Stimulated activated CD4-positive, alpha-beta T cell treated with anti-CD3 and anti-CD28 coated beads, Interleukin-15, amount 100 ng/mL, for 1 hour (primary cell): ENCODE measurements at regions not wholly inside any gene's neighbourhood (a gene's known extent, or its start where the extent isn't known, plus 50 kb on each side); places are given as distances from the start of the nearest gene placed in this dataset.
"Not testable (repeated sequence)": the region's sequence is repeated elsewhere in the genome, so short reads cannot be mapped to it uniquely, and the experiment has no call there.

ENCODE experiments used
- DNase-seq, 2 donors: peaks; one replicate each; pipeline ENCODE4 v3.0.0-alpha.2; 2020; ENCODE audit warnings: low read depth in 1 of 2, low spot score in 1 of 2

GRCh38 chr2:147430408-147430807 is 414.4 kb upstream of the ACVR2A start:
- no peak for DNase-seq

GRCh38 chr2:147428120-147428747 is 416.6 kb upstream of the ACVR2A start:
- DNase-seq, result no peak

GRCh38 chr2:147425437-147426029 is 419.3 kb upstream of the ACVR2A start:
- no peak for DNase-seq

DNA sequence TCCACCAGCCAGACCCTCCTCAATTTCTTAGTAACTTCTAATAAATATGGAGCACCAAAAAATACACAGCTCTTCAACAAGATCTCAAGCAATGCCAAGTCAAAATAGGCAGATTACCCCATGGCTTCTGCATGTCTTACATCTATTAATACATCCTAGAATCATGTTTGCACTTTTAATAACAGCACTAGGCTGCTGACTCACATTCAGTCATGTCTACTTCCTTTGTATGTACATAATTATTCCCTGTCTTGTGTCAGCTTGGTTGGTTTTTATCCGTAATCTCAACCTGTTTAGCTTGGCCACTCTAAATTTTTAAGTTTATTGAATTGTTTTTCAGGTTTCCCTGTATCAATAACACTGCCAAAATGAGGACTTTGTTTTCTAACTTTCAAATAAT is 420.1 kb upstream of the ACVR2A start:
- DNase-seq, result no peak

DNA sequence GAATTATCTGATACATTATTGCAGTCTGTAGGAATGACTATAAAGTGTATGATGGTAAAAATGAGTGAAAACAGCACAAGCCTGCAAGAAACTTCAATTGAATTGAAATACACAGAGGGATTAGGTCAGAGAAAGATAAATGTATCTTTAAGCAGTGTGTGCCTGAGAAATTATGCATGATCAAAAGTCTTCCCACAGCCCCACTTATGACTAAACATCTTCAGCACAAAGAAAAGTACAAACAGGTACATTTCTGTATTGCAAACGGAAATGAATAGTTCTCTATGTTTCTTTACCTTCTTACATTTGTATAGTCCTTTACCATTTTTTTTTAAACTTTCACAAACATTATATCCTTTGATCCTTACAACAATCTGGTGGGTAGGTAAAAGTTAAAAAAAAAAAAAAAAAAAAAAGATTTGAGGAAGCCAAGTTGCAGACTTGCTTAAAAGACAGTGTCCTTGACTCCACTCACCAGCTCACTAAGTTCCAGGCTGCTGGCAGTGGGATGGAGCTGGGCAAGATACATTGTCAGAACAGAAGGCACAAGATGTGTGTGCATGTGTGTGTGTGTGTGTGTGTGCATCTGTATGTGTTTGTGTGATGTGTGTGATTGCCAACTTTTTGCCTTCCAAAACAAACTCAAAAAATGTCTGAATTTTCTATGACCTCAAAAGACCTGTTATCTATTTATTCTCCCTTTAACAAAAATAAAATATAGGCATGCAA is 423.7 kb upstream of the ACVR2A start:
- DNase-seq, result no peak

- no peak for DNase-seq
Measured at GRCh38 chr2:147420517-147420916, 424.3 kb upstream of the ACVR2A start.

DNA sequence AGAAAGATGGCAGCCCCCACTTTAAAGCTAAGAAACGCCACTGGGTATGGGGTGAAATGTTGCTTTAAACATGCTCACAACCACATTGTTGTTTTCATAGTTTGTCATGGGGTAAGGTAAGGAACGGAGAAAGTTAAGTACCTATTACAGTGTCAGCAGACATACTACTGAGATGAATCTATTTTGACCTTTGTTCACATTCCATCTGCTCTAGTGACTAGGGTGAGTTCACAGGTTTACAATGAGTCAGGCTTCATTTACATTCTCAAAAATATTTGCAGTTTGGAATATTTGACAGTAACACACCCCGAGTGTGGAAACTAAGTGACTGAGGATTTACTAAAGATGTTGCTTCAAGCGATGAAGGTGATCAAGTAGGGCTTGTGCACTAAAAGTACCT is 428.7 kb upstream of the ACVR2A start:
- no peak for DNase-seq

- DNase-seq, result not testable (repeated sequence)
Measured at GRCh38 chr2:147414656-147415055, 430.2 kb upstream of the ACVR2A start.

- no peak for DNase-seq
Measured at GRCh38 chr2:147408357-147408756, 436.5 kb upstream of the ACVR2A start.

DNA sequence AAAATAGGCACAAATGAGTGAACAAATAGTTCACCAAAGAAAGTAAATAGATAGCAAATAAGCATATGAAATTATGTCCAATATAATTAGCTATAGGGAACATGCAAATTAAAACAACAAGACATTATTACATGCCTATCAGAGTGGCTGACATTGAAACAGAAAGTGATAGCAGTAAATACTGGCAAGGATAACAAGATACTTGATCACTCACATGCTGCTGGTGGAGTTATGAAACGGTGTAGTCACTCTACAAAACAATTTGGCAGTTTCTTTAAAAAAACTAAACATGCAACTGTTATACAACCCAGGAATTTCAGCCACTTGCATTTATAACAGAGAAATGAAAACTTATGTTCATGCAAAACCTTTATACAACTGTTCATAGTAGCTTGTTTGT is 439.2 kb upstream of the ACVR2A start:
- DNase-seq, result no peak

DNA sequence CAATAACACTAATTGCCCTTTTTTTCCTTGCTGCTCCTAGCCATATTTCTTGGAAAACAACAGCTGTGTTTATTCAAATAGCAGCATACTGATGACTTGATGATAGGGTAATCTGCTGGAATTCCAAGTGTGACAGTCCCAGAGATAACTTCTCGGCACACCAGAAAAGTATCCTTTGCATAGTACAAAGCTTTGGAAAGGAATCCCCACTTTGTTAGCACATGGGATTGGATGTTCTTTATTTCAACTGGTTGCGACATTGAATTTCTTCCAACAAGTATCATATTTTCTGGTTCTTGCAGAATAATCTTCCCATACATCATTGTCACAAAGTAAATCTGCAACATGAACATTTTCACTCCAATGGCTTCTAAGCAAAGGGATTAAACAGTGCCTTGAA is 445.8 kb upstream of the ACVR2A start:
- no peak for DNase-seq

- DNase-seq, result no peak
Measured at GRCh38 chr2:147398301-147398700, 446.5 kb upstream of the ACVR2A start.

DNA sequence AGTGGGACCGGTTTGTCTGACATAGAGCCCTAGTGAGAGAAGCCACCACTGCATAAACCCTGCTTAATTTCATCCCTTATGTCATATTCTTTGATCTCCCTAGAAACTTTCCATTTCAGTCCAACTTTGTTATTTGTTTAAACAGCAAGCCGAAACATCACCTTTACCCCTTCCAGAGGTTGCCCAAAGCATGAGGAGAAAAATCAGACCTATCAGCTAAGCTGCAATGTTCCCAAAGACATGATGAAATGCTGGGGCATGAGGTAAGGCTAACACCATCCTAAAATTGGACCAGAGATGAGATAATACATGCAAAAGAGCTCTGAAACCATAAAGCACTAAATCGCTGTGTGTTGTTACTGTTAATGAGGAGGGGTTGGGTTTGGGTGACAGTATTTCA is 447.9 kb upstream of the ACVR2A start:
- DNase-seq, result no peak

GRCh38 chr2:147394179-147394790 is 450.5 kb upstream of the ACVR2A start:
- DNase-seq, result no peak

DNA sequence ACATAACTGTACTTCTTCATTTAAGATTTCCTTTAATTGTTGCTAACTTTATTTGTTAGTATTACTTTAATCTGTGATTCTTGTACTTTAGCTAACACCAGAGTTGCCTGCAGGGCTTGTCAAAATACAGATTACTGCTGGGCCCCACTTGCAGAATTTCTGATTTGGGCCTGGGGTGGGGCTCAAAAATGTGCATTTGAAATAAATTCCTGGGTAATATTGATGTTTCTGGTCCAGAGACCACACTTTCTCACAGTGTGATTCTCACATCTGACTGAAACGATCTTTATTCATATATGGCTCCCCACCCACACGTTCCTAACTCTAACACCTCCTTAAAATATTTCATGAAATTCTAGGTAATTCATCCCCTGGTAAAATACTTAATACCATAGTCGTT is 452.6 kb upstream of the ACVR2A start:
- DNase-seq, result no peak

- DNase-seq, result no peak
Measured at GRCh38 chr2:147390475-147390874, 454.4 kb upstream of the ACVR2A start.

DNA sequence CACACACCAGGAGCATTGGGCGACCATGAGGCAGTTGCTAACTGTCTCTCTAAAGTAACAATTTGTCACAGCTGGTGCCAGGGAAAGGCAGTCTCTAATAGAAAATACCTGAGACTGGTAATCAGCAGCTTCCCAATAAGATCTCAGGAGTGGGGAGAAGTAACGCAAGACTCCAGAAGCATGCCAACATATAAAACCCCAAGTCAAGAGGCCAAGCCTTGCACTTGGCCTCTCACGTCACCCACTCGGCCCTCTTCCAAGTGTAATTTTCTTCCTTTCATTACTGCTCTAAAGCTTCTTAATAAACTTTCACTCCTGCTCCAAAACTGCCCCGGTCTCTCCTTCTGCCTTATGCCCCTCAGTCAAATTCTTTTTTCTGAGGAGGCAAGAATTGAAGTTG is 455.6 kb upstream of the ACVR2A start:
- DNase-seq, result no peak

GRCh38 chr2:147388217-147388616 is 456.6 kb upstream of the ACVR2A start:
- no peak for DNase-seq

DNA sequence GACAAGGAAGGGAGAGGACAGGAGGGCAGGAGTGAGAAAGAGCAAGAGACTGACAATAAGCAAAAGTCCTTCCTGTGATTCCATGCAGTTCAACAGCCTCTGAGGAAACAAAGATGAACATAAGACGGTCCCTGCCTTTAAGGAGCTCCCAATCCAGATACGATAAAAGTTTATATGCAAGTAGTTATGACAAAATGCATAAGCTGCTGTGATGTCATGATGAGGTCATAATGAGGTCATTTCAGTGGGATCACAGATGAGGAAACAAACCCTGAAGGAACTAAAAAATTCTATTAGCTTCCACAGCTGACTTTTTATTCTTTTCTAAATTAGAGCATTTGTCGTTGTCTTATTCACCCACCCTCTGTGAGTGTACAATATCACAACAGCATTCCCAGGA is 458.5 kb upstream of the ACVR2A start:
- DNase-seq, result no peak

- DNase-seq, result no peak
Measured at GRCh38 chr2:147385600-147385999, 459.2 kb upstream of the ACVR2A start.

- DNase-seq, result no peak
Measured at GRCh38 chr2:147384659-147385058, 460.2 kb upstream of the ACVR2A start.

DNA sequence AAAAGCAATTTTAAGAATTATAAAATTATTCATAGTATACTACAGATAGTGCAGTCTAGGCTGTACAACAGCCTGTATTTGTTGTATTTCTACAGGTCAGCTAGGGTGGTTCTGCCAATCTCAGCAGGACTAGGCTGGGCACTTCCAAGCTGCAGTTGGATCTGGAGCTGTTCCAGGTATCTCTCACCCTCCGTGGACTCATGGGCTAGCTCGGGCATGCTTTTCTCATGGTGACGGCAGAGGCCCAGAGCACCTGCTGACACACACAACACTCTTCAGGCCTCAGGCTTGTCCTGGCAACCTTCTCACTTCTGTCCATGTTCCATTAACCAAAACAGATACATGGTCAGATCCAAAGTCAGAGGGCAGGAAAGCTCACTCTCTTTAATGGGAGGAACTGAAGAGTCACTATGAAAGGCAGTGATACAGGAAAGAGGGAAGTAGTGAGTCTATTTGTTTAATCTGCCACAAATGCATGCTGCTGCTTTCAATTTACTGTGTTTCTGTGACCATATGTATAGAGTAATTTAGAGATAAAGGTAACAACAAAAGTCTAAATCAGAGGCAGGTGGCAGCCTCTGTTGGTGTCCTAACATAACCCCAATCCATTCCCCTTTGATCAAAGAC is 462.4 kb upstream of the ACVR2A start:
- no peak for DNase-seq
